Choroid plexus epithelial cell (primary cell): ENCODE measurements at regions not wholly inside any gene's neighbourhood (a gene's known extent, or its start where the extent isn't known, plus 50 kb on each side); places are given as distances from the start of the nearest gene placed in this dataset.

Experiments used
- DNase-seq: peaks from one replicate; pipeline ENCODE4 v3.0.0-alpha.2; 2010; ENCODE audit warnings: low read depth
- H3K4me3 ChIP-seq: 2 replicates; pipeline ENCODE4 v1.5.1; 2011; ENCODE audit warnings: low read depth, mild to moderate bottlenecking, control low read depth, low read length, moderate library complexity
- CTCF ChIP-seq: conservative IDR thresholded peaks from 2 replicates; pipeline ENCODE4 v1.5.1; 2011; ENCODE audit warnings: low read depth, mild to moderate bottlenecking, control low read depth, inconsistent platforms, low read length, moderate library complexity

GRCh38 chr6:56891754-56892153, 63.2 kb upstream of the BEND6 start:
- DNase-seq: no peak
- no peak overlapping the region for H3K4me3 ChIP-seq
- no peak for TF ChIP-seq CTCF

GRCh38 chr6:56890683-56891429, 64.1 kb upstream of the BEND6 start:
- no peak overlapping the region for H3K4me3 ChIP-seq
- TF ChIP-seq CTCF: no peak
- DNase-seq: peak; percentile 89

- no peak for DNase-seq
- H3K4me3 ChIP-seq: no peak overlapping the region
- no peak for TF ChIP-seq CTCF
Observed at GRCh38 chr6:56890066-56890465, 64.8 kb upstream of the BEND6 start.

GRCh38 chr6:56889492-56889891, 65.4 kb upstream of the BEND6 start:
- DNase-seq: no peak
- no peak for TF ChIP-seq CTCF
- no peak overlapping the region for H3K4me3 ChIP-seq

GRCh38 chr6:56888687-56889086, 66.2 kb upstream of the BEND6 start:
- no peak for DNase-seq
- no peak overlapping the region for H3K4me3 ChIP-seq
- TF ChIP-seq CTCF: no peak

- DNase-seq: no peak
- no peak overlapping the region for H3K4me3 ChIP-seq
- no peak for TF ChIP-seq CTCF
Observed at GRCh38 chr6:56887086-56887485, 67.8 kb upstream of the BEND6 start.

GRCh38 chr6:56877922-56878321, 77.0 kb upstream of the BEND6 start:
- H3K4me3 ChIP-seq: no peak overlapping the region
- TF ChIP-seq CTCF: no peak
- DNase-seq: no peak
